ENCODE measurements at regions not wholly inside any gene's neighbourhood (a gene's known extent, or its start where the extent isn't known, plus 50 kb on each side); places are given as distances from the start of the nearest gene placed in this dataset.

GRCh38 chr3:190774633-190775032 is 87.9 kb downstream of the GMNC start:
- Mint-ChIP-seq H3K4me3 (ENCODE audit: unreplicated experiment) (no peak overlapping the region), H3K4me1 (ENCODE audit: insufficient read depth, unreplicated experiment) (no peaks in the 10 kb centered on the region), H3K27ac (ENCODE audit: low read depth, unreplicated experiment) (no peak overlapping the region), H3K9me3 (ENCODE audit: unreplicated experiment) (peaks cover 9% of the 10 kb centered on the region), H3K36me3 (ENCODE audit: insufficient read depth, unreplicated experiment) (peaks cover 4% of the 10 kb centered on the region), H3K27me3 (ENCODE audit: insufficient read depth, unreplicated experiment) (no peaks in the 10 kb centered on the region)
- ChIA-PET POLR2A (no interaction called here), CTCF (interaction anchor here (1.3 kb wide), 1 partner anchor 36 kb away, joined by 3 read pairs; no protein-coding TSS in a partner anchor)
- TF ChIP-seq, protein P1, sequence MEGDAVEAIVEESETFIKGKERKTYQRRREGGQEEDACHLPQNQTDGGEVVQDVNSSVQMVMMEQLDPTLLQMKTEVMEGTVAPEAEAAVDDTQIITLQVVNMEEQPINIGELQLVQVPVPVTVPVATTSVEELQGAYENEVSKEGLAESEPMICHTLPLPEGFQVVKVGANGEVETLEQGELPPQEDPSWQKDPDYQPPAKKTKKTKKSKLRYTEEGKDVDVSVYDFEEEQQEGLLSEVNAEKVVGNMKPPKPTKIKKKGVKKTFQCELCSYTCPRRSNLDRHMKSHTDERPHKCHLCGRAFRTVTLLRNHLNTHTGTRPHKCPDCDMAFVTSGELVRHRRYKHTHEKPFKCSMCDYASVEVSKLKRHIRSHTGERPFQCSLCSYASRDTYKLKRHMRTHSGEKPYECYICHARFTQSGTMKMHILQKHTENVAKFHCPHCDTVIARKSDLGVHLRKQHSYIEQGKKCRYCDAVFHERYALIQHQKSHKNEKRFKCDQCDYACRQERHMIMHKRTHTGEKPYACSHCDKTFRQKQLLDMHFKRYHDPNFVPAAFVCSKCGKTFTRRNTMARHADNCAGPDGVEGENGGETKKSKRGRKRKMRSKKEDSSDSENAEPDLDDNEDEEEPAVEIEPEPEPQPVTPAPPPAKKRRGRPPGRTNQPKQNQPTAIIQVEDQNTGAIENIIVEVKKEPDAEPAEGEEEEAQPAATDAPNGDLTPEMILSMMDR (IDR thresholded peaks at IDR 0.05; ENCODE audit: unreplicated experiment), result no peak
- no TSS peak for BruUV-seq (replicated peaks)
- intact Hi-C loops (cut with micrococcal nuclease), result no loop called here
- DNase-seq (ENCODE audit: unreplicated experiment), result no peak

GRCh38 chr3:190773948-190774347 is 88.5 kb downstream of the GMNC start:
- intact Hi-C loops (cut with micrococcal nuclease), result no loop called here
- H3K36me3 Mint-ChIP-seq (ENCODE audit: insufficient read depth, unreplicated experiment), result peaks cover 4% of the 10 kb centered on the region
- H3K27ac Mint-ChIP-seq (ENCODE audit: low read depth, unreplicated experiment), result no peak overlapping the region
- no peak for DNase-seq (ENCODE audit: unreplicated experiment)
- no peaks in the 10 kb centered on the region for H3K27me3 Mint-ChIP-seq (ENCODE audit: insufficient read depth, unreplicated experiment)
- POLR2A ChIA-PET, result interaction anchor here (1.3 kb wide), 1 partner anchor 57 kb away, joined by 3 read pairs; no protein-coding TSS in a partner anchor
- TF ChIP-seq, protein P1 (IDR thresholded peaks at IDR 0.05; ENCODE audit: unreplicated experiment), result no peak
- no peaks in the 10 kb centered on the region for H3K4me1 Mint-ChIP-seq (ENCODE audit: insufficient read depth, unreplicated experiment)
- no TSS peak for BruUV-seq (replicated peaks)
- H3K4me3 Mint-ChIP-seq (ENCODE audit: unreplicated experiment), result no peak overlapping the region
- peaks cover 9% of the 10 kb centered on the region for H3K9me3 Mint-ChIP-seq (ENCODE audit: unreplicated experiment)
- CTCF ChIA-PET, result interaction anchor here (1.0 kb wide), 1 partner anchor 38 kb away, joined by 5 read pairs; no protein-coding TSS in a partner anchor

DNA sequence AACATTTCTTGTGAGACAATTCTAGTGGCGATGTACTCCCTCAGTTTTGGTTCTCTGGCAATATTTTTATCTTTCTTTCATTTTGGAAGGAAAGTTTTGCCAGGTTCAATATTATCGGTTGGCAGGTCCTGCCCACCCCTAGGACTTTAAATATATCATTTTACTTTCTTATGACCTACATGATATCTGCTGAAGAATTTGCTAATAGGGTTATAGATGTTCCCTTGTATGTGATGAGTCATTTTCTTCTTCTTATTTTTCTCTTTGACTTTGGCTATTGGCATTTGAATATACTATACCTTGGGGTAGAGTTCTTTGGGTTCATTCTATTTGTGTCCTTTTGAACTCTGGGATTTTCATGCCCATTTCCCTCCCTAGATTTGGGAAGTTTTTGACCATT is 89.7 kb downstream of the GMNC start:
- Mint-ChIP-seq H3K4me3 (ENCODE audit: unreplicated experiment) (no peak overlapping the region), H3K36me3 (ENCODE audit: insufficient read depth, unreplicated experiment) (peaks cover 4% of the 10 kb centered on the region), H3K27ac (ENCODE audit: low read depth, unreplicated experiment) (no peak overlapping the region), H3K9me3 (ENCODE audit: unreplicated experiment) (peaks cover 9% of the 10 kb centered on the region), H3K4me1 (ENCODE audit: insufficient read depth, unreplicated experiment) (no peaks in the 10 kb centered on the region), H3K27me3 (ENCODE audit: insufficient read depth, unreplicated experiment) (no peaks in the 10 kb centered on the region)
- ChIA-PET CTCF (interaction anchor here (0.5 kb wide), 2 partner anchors 19 to 47 kb away, joined by 3 read pairs; no protein-coding TSS in a partner anchor), POLR2A (interaction anchor here (1.3 kb wide), 1 partner anchor 56 kb away, joined by 3 read pairs; no protein-coding TSS in a partner anchor)
- DNase-seq (ENCODE audit: unreplicated experiment), result no peak
- TF ChIP-seq, protein P1 (IDR thresholded peaks at IDR 0.05; ENCODE audit: unreplicated experiment), result no peak
- BruUV-seq (replicated peaks), result no TSS peak
- intact Hi-C loops (cut with micrococcal nuclease), result no loop called here

DNA sequence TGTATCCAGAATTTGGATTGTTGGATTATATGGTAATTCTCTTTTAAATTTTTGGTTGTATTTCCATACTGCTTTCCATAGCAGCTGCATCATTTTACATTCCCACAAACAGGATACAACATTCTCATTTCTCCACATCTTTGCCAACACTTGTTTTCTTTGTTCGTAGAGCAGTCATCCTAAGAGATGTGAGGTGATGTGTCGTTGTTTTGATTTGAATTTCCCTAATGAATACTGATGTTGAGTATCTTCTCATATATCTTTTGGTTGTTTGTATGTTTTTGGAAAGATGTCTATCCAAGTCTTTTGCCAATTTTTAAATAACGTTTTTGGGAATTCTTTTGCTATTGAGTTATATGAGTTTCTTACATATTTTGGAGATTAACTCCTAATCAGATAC is 93.6 kb downstream of the GMNC start:
- Mint-ChIP-seq H3K4me3 (ENCODE audit: unreplicated experiment) (no peak overlapping the region), H3K36me3 (ENCODE audit: insufficient read depth, unreplicated experiment) (peaks cover 4% of the 10 kb centered on the region), H3K27ac (ENCODE audit: low read depth, unreplicated experiment) (no peak overlapping the region), H3K4me1 (ENCODE audit: insufficient read depth, unreplicated experiment) (no peaks in the 10 kb centered on the region), H3K27me3 (ENCODE audit: insufficient read depth, unreplicated experiment) (no peaks in the 10 kb centered on the region), H3K9me3 (ENCODE audit: unreplicated experiment) (peaks cover 9% of the 10 kb centered on the region)
- ChIA-PET POLR2A (no interaction called here), CTCF (no interaction called here)
- no peak for DNase-seq (ENCODE audit: unreplicated experiment)
- TF ChIP-seq, protein P1 (IDR thresholded peaks at IDR 0.05; ENCODE audit: unreplicated experiment), result no peak
- no TSS peak for BruUV-seq (replicated peaks)
- intact Hi-C loops (cut with micrococcal nuclease), result no loop called here

Data from MCF 10A (cell line).